ENCODE measurements at regions not wholly inside any gene's neighbourhood (a gene's known extent, or its start where the extent isn't known, plus 50 kb on each side); places are given as distances from the start of the nearest gene placed in this dataset.

DNA sequence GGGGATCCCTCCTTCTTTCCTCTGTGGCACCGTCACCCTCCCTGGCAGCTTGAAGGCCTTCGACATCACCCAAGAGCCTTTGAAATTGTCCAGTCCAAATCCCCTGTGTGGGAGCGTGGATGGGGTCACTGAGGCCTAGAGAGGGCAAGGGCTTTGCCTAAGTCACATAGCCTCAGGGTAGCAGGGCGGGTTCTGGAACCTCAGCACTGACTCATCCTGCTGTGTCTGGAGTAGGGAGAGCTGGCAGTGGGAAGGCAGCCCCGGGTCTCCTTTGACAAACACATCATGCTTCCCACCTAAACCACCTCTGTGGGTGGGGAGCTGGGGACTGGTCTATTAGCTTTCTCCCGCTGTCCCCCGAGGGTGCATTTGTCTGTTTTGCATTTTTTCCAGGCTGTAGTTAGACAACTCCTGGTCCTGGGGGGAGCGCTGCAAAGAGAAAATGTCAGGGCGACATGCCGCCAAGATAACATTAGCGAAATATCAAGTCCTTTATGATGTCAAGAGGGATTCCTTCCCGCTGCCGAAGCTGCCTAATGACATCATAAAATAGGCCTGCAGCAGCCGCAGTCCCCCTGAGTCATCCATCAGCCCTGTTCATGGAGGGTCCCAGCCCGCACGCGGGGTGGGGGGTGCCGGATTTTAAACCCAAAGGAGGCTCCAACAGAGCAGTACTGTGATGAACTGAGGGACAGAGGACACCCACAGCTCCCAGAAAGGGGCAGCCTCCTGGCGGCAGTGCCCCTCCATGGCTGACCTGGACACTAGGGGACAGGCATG is 77.0 kb upstream of the POU3F1 start:
- Histone ChIP-seq H3K36me3 (ENCODE audit: insufficient read depth in 1 of 2, low read depth in 1 of 2) (no peaks in the 10 kb centered on the region), H3K27me3 (ENCODE audit: insufficient read depth in 3 of 3, low read length in 2 of 3) (no peaks in the 10 kb centered on the region), H3K9me3 (no peaks in the 10 kb centered on the region), H3K27ac (no peak overlapping the region), H3K4me1 (no peaks in the 10 kb centered on the region), H3K4me3 (no peak overlapping the region)
- 82 to 88% (median 87%) methylated on average over 19 of the region's 19 CpGs for WGBS, 3 donors
- TF ChIP-seq, protein P1, sequence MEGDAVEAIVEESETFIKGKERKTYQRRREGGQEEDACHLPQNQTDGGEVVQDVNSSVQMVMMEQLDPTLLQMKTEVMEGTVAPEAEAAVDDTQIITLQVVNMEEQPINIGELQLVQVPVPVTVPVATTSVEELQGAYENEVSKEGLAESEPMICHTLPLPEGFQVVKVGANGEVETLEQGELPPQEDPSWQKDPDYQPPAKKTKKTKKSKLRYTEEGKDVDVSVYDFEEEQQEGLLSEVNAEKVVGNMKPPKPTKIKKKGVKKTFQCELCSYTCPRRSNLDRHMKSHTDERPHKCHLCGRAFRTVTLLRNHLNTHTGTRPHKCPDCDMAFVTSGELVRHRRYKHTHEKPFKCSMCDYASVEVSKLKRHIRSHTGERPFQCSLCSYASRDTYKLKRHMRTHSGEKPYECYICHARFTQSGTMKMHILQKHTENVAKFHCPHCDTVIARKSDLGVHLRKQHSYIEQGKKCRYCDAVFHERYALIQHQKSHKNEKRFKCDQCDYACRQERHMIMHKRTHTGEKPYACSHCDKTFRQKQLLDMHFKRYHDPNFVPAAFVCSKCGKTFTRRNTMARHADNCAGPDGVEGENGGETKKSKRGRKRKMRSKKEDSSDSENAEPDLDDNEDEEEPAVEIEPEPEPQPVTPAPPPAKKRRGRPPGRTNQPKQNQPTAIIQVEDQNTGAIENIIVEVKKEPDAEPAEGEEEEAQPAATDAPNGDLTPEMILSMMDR (IDR thresholded peaks at IDR 0.05) = no peak
- ATAC-seq (no peak), DNase-seq (no peak)
- intact Hi-C loops (cut with DNase I) = no loop called here

DNA sequence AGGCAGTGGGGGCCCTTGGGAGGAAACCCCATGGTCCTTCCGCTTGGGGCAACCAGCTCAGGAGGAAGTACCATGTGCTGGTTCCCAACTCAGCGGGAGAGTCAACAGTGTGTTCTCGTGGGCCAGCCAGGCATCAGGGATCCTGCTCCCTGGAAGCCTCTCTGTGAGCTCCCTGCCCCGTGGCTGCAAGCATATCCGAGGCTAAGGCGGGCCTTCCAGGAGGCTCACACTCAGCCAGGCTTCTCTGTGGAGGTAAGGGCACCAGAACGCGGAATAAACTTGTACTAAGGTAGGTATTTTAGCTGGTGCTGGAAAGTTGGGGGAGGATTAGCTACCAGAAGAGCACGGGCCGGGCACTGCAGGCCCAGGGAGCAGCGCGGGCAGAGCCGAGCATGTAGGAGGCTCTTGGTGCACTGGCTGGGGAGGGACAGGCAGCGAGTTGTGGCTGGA is 74.7 kb upstream of the POU3F1 start:
- ATAC-seq (no peak), DNase-seq (no peak)
- H3K4me1 ChIP-seq = no peaks in the 10 kb centered on the region
- intact Hi-C loops (cut with DNase I) = no loop called here
- no peaks in the 10 kb centered on the region for H3K9me3 ChIP-seq
- H3K36me3 ChIP-seq (ENCODE audit: insufficient read depth in 1 of 2, low read depth in 1 of 2) = no peaks in the 10 kb centered on the region
- no peak overlapping the region for H3K27ac ChIP-seq
- 83 to 91% (median 84%) methylated on average over 14 of the region's 14 CpGs for WGBS, 3 donors
- no peak overlapping the region for H3K4me3 ChIP-seq
- TF ChIP-seq, protein P1 (IDR thresholded peaks at IDR 0.05) = no peak
- no peaks in the 10 kb centered on the region for H3K27me3 ChIP-seq (ENCODE audit: insufficient read depth in 3 of 3, low read length in 2 of 3)

DNA sequence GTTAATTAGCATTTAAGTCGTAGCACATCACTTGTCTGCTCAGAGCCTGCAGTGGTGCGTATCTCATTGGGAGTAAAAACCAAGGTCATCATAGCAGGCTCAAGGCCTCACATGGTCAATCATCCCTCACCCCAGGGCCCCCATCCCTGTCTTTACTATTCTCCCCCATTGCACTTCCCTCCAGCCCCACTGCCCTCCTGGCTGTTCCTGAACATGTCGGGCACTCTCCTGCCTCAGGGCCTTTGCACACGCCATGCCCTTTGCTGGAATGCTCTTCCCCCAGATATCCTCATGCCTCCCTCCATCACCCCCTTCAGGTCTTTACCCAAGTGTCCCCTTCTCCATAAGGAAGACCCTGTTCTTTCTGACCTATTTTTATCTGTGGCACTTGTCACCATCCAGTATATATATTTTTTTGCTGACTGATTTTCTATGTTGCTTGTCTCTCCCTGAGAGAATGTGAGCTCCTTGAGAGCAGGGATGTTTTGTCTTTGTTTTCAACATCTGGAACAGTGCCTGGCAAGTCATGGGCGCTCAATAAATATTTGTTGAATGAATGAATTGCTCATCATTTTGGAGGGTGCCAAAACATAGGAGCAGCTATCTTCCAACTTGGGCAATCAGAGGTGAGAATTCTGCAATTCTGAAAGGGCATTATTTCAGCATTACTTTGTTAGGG is 74.1 kb upstream of the POU3F1 start:
- ATAC-seq = no peak
- Histone ChIP-seq H3K4me3 (no peak overlapping the region), H3K9me3 (no peaks in the 10 kb centered on the region), H3K4me1 (no peaks in the 10 kb centered on the region), H3K27ac (no peak overlapping the region), H3K27me3 (ENCODE audit: insufficient read depth in 3 of 3, low read length in 2 of 3) (no peaks in the 10 kb centered on the region), H3K36me3 (ENCODE audit: insufficient read depth in 1 of 2, low read depth in 1 of 2) (no peaks in the 10 kb centered on the region)
- TF ChIP-seq, protein P1 (IDR thresholded peaks at IDR 0.05) = no peak
- intact Hi-C loops (cut with DNase I) = no loop called here
- DNase-seq = no peak
- WGBS, 3 donors = 92 to 96% (median 95%) methylated on average over 5 of the region's 5 CpGs

DNA sequence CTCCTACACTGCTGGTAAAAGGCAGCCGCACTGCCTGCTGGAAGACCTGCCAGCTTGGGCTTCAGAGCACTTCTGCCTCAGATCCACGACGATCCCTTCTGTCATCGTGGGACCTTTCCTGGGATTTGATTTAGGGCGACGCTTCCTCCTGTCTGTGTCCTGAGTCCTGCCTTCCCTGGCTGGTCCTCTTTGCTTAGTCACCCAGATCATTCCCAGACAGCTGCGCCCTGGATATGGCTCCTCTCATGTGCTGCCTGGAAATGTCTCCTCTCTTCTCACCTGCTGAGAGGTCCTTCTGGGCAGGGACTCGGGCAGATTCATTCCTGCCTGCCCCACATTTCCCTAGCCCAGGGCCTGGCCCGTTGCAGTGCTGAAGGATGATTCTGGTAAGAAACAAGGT is 72.4 kb upstream of the POU3F1 start:
- ATAC-seq = peak in 3 of 4 donors; percentile 41 to 73 (median 47)
- Histone ChIP-seq H3K36me3 (ENCODE audit: insufficient read depth in 1 of 2, low read depth in 1 of 2) (no peaks in the 10 kb centered on the region), H3K27me3 (ENCODE audit: insufficient read depth in 3 of 3, low read length in 2 of 3) (no peaks in the 10 kb centered on the region), H3K4me1 (no peaks in the 10 kb centered on the region), H3K27ac (no peak overlapping the region), H3K9me3 (no peaks in the 10 kb centered on the region), H3K4me3 (no peak overlapping the region)
- DNase-seq = no peak
- 53 to 61% (median 61%) methylated on average over 9 of the region's 9 CpGs for WGBS, 3 donors
- TF ChIP-seq, protein P1 (IDR thresholded peaks at IDR 0.05) = no peak
- intact Hi-C loops (cut with DNase I) = no loop called here

Data from psoas muscle (tissue), 7 donors.